22Rv1 (cell line): ENCODE measurements at regions not wholly inside any gene's neighbourhood (a gene's known extent, or its start where the extent isn't known, plus 50 kb on each side); places are given as distances from the start of the nearest gene placed in this dataset.

Experiments used
- H3K27ac ChIP-seq: fragments of 450-650 bp; 2 replicates; pipeline ENCODE4 v1.5.1; 2017
- CTCF ChIP-seq: fragments of 450-650 bp; IDR thresholded peaks from 2 replicates; pipeline ENCODE4 v1.5.1; 2017; ENCODE audit warnings: mild to moderate bottlenecking
- ZFX ChIP-seq: fragments of 450-650 bp; IDR thresholded peaks from 2 replicates; pipeline ENCODE4 v1.6.1; 2017; ENCODE audit warnings: antibody characterized with exemption, borderline replicate concordance

DNA sequence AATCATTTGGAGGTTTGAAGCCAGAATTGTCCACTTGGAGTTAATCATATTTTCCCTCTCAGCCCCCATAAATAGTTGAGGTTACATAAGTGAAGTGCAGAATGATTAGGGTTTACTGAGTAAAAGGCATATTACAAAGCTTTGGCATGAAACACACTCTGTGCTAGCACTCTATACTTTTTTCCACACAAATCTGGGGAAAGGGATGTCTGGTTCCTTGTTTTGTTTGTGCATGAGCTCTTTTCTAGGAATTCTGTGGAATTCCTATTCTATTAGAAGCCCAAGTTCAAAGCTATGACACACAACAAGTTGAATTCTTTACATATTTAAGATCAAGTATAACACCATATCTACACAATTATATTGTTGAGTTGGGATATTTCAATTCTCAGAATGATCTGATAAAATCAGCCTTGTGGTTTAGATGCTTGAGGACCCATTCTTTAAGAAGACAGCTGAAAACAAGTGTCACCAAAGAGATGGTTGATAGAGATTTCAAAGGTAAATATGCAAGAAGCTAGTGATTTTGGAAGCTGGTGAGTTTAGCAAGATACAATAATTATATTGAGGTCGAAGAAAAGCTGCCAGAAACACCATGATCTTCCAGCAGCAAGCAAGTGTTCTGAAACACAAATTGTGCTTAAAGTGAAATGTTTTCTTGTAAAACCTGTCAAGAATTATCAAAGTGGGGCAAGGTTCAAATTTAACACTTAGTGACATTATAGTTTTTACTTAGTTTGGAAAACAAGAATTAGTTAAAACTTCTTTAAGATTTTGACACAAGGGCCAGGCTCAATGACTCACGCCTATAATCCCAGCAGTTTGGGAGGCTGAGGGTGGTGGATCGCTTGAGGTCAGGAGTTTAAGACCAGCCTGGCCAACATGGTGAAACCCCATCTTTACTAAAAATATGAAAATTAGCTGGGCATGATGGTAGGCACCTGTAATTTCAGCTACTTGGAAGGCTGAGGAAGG is 122.6 kb downstream of the INHBA start:
- H3K27ac ChIP-seq, result no peak overlapping the region
- no peak for TF ChIP-seq ZFX
- no peak for TF ChIP-seq CTCF

DNA sequence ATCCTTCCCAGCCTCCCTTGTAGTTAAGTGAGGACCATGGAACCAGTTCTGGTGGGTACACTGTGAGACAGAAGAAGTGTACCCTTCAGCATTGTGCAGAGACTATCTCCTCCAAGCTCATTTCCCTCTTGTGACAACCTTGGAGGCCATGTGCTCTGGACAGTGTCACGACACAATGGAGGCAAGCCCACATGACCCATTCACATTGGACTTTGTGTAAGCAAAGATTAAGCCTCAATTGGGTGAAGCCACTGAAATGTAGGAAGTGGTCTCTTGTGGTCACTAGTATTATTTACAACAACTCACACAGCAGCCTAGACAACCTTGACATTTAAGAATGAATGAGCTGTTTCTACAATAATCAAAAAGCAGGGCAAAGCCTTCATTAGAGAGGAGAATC is 124.2 kb downstream of the INHBA start:
- no peak overlapping the region for H3K27ac ChIP-seq
- TF ChIP-seq CTCF (no peak), ZFX (no peak)

GRCh38 chr7:41576166-41576565 is 126.7 kb downstream of the INHBA start:
- TF ChIP-seq ZFX, result no peak
- no peak overlapping the region for H3K27ac ChIP-seq

- no peak overlapping the region for H3K27ac ChIP-seq
- TF ChIP-seq ZFX (no peak), CTCF (no peak)
These were observed 128.5 kb downstream of the INHBA start for GRCh38 chr7:41574377-41574776.

- no peak for TF ChIP-seq ZFX
- no peak for TF ChIP-seq CTCF
- H3K27ac ChIP-seq, result no peak overlapping the region
These were observed 129.0 kb downstream of the INHBA start for GRCh38 chr7:41573862-41574261.

- TF ChIP-seq CTCF, result no peak
- TF ChIP-seq ZFX, result no peak
- no peak overlapping the region for H3K27ac ChIP-seq
These were observed 129.4 kb downstream of the INHBA start for GRCh38 chr7:41573443-41573842.

DNA sequence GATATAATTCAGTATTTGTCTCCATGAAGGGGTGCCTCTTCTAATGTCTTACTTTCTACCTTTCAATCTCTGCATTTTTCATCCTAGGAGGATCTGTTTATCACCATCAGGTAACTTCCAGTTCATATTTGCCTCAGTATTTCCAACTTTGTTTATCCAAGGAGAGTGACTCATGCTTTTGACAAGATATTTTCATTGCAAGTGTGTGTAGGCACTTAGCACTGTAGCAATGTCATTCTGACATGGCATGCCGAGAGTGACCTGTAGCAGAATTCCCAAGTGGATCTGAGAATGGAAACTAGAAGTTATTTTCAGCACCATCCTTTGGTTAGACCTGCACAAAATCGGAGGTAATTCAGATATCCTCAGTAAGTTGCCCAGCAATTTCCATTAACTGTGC is 129.9 kb downstream of the INHBA start:
- TF ChIP-seq ZFX (no peak), CTCF (no peak)
- H3K27ac ChIP-seq, result no peak overlapping the region
